Testis (tissue), 2 donors: ENCODE measurements at regions not wholly inside any gene's neighbourhood (a gene's known extent, or its start where the extent isn't known, plus 50 kb on each side); places are given as distances from the start of the nearest gene placed in this dataset.

Experiments
- CTCF ChIP-seq, 3 experiments: fragments of 450-650 bp in 2 of 3; fragments of 200-600 bp in 1 of 3; sonication (generic) in 1 of 3; IDR thresholded peaks; one replicate each; pipeline ENCODE4 v1.5.1; 2016 to 2019; ENCODE audit warnings: antibody characterized with exemption in 3 of 3, mild to moderate bottlenecking in 2 of 3, moderate library complexity in 1 of 3
- POLR2A ChIP-seq: fragments of 450-650 bp; IDR thresholded peaks from one replicate; pipeline ENCODE4 v1.6.1; 2017; ENCODE audit warnings: antibody characterized with exemption, mild to moderate bottlenecking, moderate library complexity

- no peak for TF ChIP-seq CTCF (IDR thresholded peaks at IDR 0.05)
- no peak for TF ChIP-seq POLR2A
These were observed 257.0 kb downstream of the KDM5D start for GRCh38 chrY:19487494-19487893.
